ENCODE measurements at regions not wholly inside any gene's neighbourhood (a gene's known extent, or its start where the extent isn't known, plus 50 kb on each side); places are given as distances from the start of the nearest gene placed in this dataset.

GRCh38 chrX:40307871-40308270, 210.1 kb upstream of the BCOR start:
- TF ChIP-seq REST (IDR thresholded peaks at IDR 0.05; ENCODE audit: borderline replicate concordance) (no peak), CTCF (IDR thresholded peaks at IDR 0.05; ENCODE audit: poor library complexity, severe bottlenecking) (no peak), RAD21 (conservative IDR thresholded peaks at IDR 0.05) (no peak), EZH2 (IDR thresholded peaks at IDR 0.05; ENCODE audit: borderline replicate concordance, insufficient read depth, low read length, poor library complexity, severe bottlenecking) (no peak), POLR2AphosphoS5 (IDR thresholded peaks at IDR 0.05) (no peak), EP300 (conservative IDR thresholded peaks at IDR 0.05; ENCODE audit: poor library complexity, severe bottlenecking) (no peak), SMC3 (conservative IDR thresholded peaks at IDR 0.05; ENCODE audit: poor library complexity) (no peak), MXI1 (conservative IDR thresholded peaks at IDR 0.05; ENCODE audit: poor library complexity, severe bottlenecking) (no peak), TAF1 (IDR thresholded peaks at IDR 0.05; ENCODE audit: low read depth) (no peak)

Measured in neural cell (in vitro differentiated cells).